ENCODE measurements at regions not wholly inside any gene's neighbourhood (a gene's known extent, or its start where the extent isn't known, plus 50 kb on each side); places are given as distances from the start of the nearest gene placed in this dataset.

DNA sequence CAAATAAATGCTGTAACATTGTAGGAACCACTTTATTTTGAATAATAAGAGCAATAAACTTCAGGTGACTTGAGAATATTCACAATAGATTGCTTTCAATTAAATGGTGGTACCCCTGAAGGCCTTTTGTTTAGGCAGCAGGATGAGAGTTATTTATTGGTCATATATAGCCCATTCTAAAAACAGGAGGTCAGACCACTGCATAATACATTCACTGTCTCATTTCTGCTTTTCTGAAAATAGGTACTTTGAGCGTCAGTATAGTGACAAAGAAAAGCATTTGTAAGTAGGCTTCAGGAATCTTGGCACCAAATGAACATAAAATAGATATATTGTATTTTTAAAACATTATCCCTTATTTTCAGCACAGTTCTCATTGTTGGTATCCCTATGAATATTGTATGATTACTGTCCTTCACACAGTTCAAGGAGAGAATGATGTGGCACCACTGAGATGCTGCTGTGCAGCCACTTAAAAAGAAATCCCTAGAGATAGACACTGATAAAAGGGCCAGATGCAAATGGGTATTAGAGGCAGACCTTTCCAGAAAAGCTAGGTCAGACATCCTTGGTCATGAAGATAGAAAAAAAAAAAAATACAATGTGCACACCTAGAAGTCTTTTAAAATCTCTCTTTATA, 381.8 kb upstream of the ST8SIA4 start:
- TF ChIP-seq, protein P1, sequence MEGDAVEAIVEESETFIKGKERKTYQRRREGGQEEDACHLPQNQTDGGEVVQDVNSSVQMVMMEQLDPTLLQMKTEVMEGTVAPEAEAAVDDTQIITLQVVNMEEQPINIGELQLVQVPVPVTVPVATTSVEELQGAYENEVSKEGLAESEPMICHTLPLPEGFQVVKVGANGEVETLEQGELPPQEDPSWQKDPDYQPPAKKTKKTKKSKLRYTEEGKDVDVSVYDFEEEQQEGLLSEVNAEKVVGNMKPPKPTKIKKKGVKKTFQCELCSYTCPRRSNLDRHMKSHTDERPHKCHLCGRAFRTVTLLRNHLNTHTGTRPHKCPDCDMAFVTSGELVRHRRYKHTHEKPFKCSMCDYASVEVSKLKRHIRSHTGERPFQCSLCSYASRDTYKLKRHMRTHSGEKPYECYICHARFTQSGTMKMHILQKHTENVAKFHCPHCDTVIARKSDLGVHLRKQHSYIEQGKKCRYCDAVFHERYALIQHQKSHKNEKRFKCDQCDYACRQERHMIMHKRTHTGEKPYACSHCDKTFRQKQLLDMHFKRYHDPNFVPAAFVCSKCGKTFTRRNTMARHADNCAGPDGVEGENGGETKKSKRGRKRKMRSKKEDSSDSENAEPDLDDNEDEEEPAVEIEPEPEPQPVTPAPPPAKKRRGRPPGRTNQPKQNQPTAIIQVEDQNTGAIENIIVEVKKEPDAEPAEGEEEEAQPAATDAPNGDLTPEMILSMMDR (conservative IDR thresholded peaks at IDR 0.05; ENCODE audit: low read length) = no peak
- no peak for TF ChIP-seq EZH2phosphoT487 (IDR thresholded peaks at IDR 0.05; ENCODE audit: borderline replicate concordance, low read depth, low read length)

Data from OCI-LY7 (cell line).